Fibroblast of the conjunctiva (primary cell): ENCODE measurements at regions not wholly inside any gene's neighbourhood (a gene's known extent, or its start where the extent isn't known, plus 50 kb on each side); places are given as distances from the start of the nearest gene placed in this dataset.
"Not testable (repeated sequence)": the region's sequence is repeated elsewhere in the genome, so short reads cannot be mapped to it uniquely, and the experiment has no call there.

Experiments used
- DNase-seq: peaks from one replicate; pipeline ENCODE4 v3.0.0-alpha.2; 2010; ENCODE audit warnings: low read depth

GRCh38 chr3:104385421-104385820 is 981.3 kb upstream of the ALCAM start:
- no peak for DNase-seq

- no peak for DNase-seq
Measured at GRCh38 chr3:104388619-104389018, 978.1 kb upstream of the ALCAM start.

- no peak for DNase-seq
Measured at GRCh38 chr3:104392327-104392726, 974.4 kb upstream of the ALCAM start.

- DNase-seq = no peak
Measured at GRCh38 chr3:104396974-104397669, 969.6 kb upstream of the ALCAM start.

GRCh38 chr3:104397713-104398112 is 969.0 kb upstream of the ALCAM start:
- DNase-seq = no peak

GRCh38 chr3:104402902-104403301 is 963.8 kb upstream of the ALCAM start:
- DNase-seq = no peak

GRCh38 chr3:104411757-104412156 is 955.0 kb upstream of the ALCAM start:
- no peak for DNase-seq

- no peak for DNase-seq
Measured at GRCh38 chr3:104412608-104413580, 953.8 kb upstream of the ALCAM start.

GRCh38 chr3:104428337-104428925 is 938.3 kb upstream of the ALCAM start:
- no peak for DNase-seq

GRCh38 chr3:104429727-104430126 is 937.0 kb upstream of the ALCAM start:
- no peak for DNase-seq

GRCh38 chr3:104436506-104436905 is 930.2 kb upstream of the ALCAM start:
- DNase-seq = no peak

GRCh38 chr3:104437131-104437750 is 929.5 kb upstream of the ALCAM start:
- peak; percentile 44 for DNase-seq

- no peak for DNase-seq
Measured at GRCh38 chr3:104437891-104438290, 928.8 kb upstream of the ALCAM start.

GRCh38 chr3:104438706-104439105 is 928.0 kb upstream of the ALCAM start:
- no peak for DNase-seq

GRCh38 chr3:104445252-104445919 is 921.3 kb upstream of the ALCAM start:
- not testable (repeated sequence) for DNase-seq

GRCh38 chr3:104447681-104448080 is 919.0 kb upstream of the ALCAM start:
- DNase-seq = no peak

GRCh38 chr3:104452697-104453096 is 914.0 kb upstream of the ALCAM start:
- DNase-seq = no peak

GRCh38 chr3:104458657-104459056 is 908.1 kb upstream of the ALCAM start:
- DNase-seq = no peak

- DNase-seq = no peak
Measured at GRCh38 chr3:104460477-104461406, 906.0 kb upstream of the ALCAM start.

- no peak for DNase-seq
Measured at GRCh38 chr3:104461431-104461830, 905.3 kb upstream of the ALCAM start.

- DNase-seq = no peak
Measured at GRCh38 chr3:104472221-104472620, 894.5 kb upstream of the ALCAM start.
